ENCODE measurements at regions not wholly inside any gene's neighbourhood (a gene's known extent, or its start where the extent isn't known, plus 50 kb on each side); places are given as distances from the start of the nearest gene placed in this dataset.

- Histone ChIP-seq H3K36me3 (ENCODE audit: low read depth, low read length) (no peaks in the 10 kb centered on the region), H3K4me1 (ENCODE audit: insufficient read depth, low read length) (peaks cover 42% of the 10 kb centered on the region), H3K4me2 (ENCODE audit: low read length) (no peak overlapping the region), H3K9ac (ENCODE audit: low read length) (no peak overlapping the region), H3K79me2 (ENCODE audit: low read length) (no peaks in the 10 kb centered on the region), H3K27me3 (ENCODE audit: low read length) (no peaks in the 10 kb centered on the region), H3K9me3 (ENCODE audit: low read length) (no peaks in the 10 kb centered on the region), H3F3A (ENCODE audit: low read length, unreplicated experiment) (no peaks in the 10 kb centered on the region), H4K20me1 (ENCODE audit: low read length) (no peaks in the 10 kb centered on the region), H3K9me2 (replicated peaks; ENCODE audit: low read length) (no peaks in the 10 kb centered on the region), H3K27ac (ENCODE audit: low read length) (no peak overlapping the region), H2AFZ (ENCODE audit: low read length) (no peak overlapping the region), H3K4me3 (ENCODE audit: low read length) (no peak overlapping the region)
- ATAC-seq = no peak
- DNase-seq = peak; percentile 54
- intact Hi-C loops (cut with micrococcal nuclease) = no loop called here
- POLR2A ChIA-PET (ENCODE audit: unreplicated experiment) = no interaction called here
- BruUV-seq (replicated peaks) = no TSS peak
- CTCF ChIA-PET = no interaction called here
- TF ChIP-seq EZH2phosphoT487 (IDR thresholded peaks at IDR 0.05; ENCODE audit: borderline replicate concordance, low read length) = no peak
- no peak for TF ChIP-seq CTCF (conservative IDR thresholded peaks at IDR 0.05; ENCODE audit: low read depth, low read length)
- TF ChIP-seq EZH2 (IDR thresholded peaks at IDR 0.05; ENCODE audit: low read length, unreplicated experiment) = no peak
These were observed 230.2 kb downstream of the AHR start for GRCh38 chr7:17528636-17529035.

- Histone ChIP-seq H3K36me3 (ENCODE audit: low read depth, low read length) (no peaks in the 10 kb centered on the region), H3K27me3 (ENCODE audit: low read length) (no peaks in the 10 kb centered on the region), H3K27ac (ENCODE audit: low read length) (no peak overlapping the region), H4K20me1 (ENCODE audit: low read length) (no peaks in the 10 kb centered on the region), H3K9me2 (replicated peaks; ENCODE audit: low read length) (no peaks in the 10 kb centered on the region), H3K4me3 (ENCODE audit: low read length) (no peak overlapping the region), H3K4me2 (ENCODE audit: low read length) (no peak overlapping the region), H3K4me1 (ENCODE audit: insufficient read depth, low read length) (peaks cover 36% of the 10 kb centered on the region), H3K79me2 (ENCODE audit: low read length) (no peaks in the 10 kb centered on the region), H3K9ac (ENCODE audit: low read length) (no peak overlapping the region), H3K9me3 (ENCODE audit: low read length) (no peaks in the 10 kb centered on the region), H3F3A (ENCODE audit: low read length, unreplicated experiment) (no peaks in the 10 kb centered on the region), H2AFZ (ENCODE audit: low read length) (no peak overlapping the region)
- ChIA-PET POLR2A (ENCODE audit: unreplicated experiment) (no interaction called here), CTCF (no interaction called here)
- intact Hi-C loops (cut with micrococcal nuclease) = loop anchor here (5.0 kb wide), 1 partner anchor 203 kb away; no protein-coding TSS in a partner anchor
- ATAC-seq = no peak
- BruUV-seq (replicated peaks) = no TSS peak
- TF ChIP-seq EZH2phosphoT487 (IDR thresholded peaks at IDR 0.05; ENCODE audit: borderline replicate concordance, low read length) (no peak), EZH2 (IDR thresholded peaks at IDR 0.05; ENCODE audit: low read length, unreplicated experiment) (no peak), CTCF (conservative IDR thresholded peaks at IDR 0.05; ENCODE audit: low read depth, low read length) (no peak)
- DNase-seq = no peak
These were observed 231.8 kb downstream of the AHR start for GRCh38 chr7:17530244-17530643.

- Histone ChIP-seq H3K36me3 (ENCODE audit: low read depth, low read length) (no peaks in the 10 kb centered on the region), H3K27me3 (ENCODE audit: low read length) (no peaks in the 10 kb centered on the region), H2AFZ (ENCODE audit: low read length) (no peak overlapping the region), H3K4me1 (ENCODE audit: insufficient read depth, low read length) (peaks cover 36% of the 10 kb centered on the region), H3K9me3 (ENCODE audit: low read length) (no peaks in the 10 kb centered on the region), H3K9ac (ENCODE audit: low read length) (no peak overlapping the region), H4K20me1 (ENCODE audit: low read length) (no peaks in the 10 kb centered on the region), H3F3A (ENCODE audit: low read length, unreplicated experiment) (no peaks in the 10 kb centered on the region), H3K27ac (ENCODE audit: low read length) (no peak overlapping the region), H3K9me2 (replicated peaks; ENCODE audit: low read length) (no peaks in the 10 kb centered on the region), H3K4me2 (ENCODE audit: low read length) (no peak overlapping the region), H3K4me3 (ENCODE audit: low read length) (no peak overlapping the region), H3K79me2 (ENCODE audit: low read length) (no peaks in the 10 kb centered on the region)
- ChIA-PET CTCF (no interaction called here), POLR2A (ENCODE audit: unreplicated experiment) (no interaction called here)
- BruUV-seq (replicated peaks) = no TSS peak
- DNase-seq = peak; percentile 36
- TF ChIP-seq EZH2phosphoT487 (IDR thresholded peaks at IDR 0.05; ENCODE audit: borderline replicate concordance, low read length) (no peak), CTCF (conservative IDR thresholded peaks at IDR 0.05; ENCODE audit: low read depth, low read length) (peak; percentile 70), EZH2 (IDR thresholded peaks at IDR 0.05; ENCODE audit: low read length, unreplicated experiment) (no peak)
- intact Hi-C loops (cut with micrococcal nuclease) = loop anchor here (5.0 kb wide), 1 partner anchor 204 kb away; no protein-coding TSS in a partner anchor
- no peak for ATAC-seq
These were observed 232.4 kb downstream of the AHR start for GRCh38 chr7:17530741-17531421.

Data from PC-3 (cell line).